ENCODE measurements at regions not wholly inside any gene's neighbourhood (a gene's known extent, or its start where the extent isn't known, plus 50 kb on each side); places are given as distances from the start of the nearest gene placed in this dataset.

GRCh38 chr2:19504400-19505198, 146.2 kb upstream of the OSR1 start:
- intact Hi-C loops (cut with micrococcal nuclease), result no loop called here

GRCh38 chr2:19503915-19504314, 145.5 kb upstream of the OSR1 start:
- intact Hi-C loops (cut with micrococcal nuclease), result no loop called here

- intact Hi-C loops (cut with micrococcal nuclease), result no loop called here
Observed at GRCh38 chr2:19503406-19503805, 145.0 kb upstream of the OSR1 start.

- intact Hi-C loops (cut with micrococcal nuclease), result no loop called here
Observed at GRCh38 chr2:19500126-19500525, 141.7 kb upstream of the OSR1 start.

GRCh38 chr2:19496646-19497045, 138.2 kb upstream of the OSR1 start:
- intact Hi-C loops (cut with micrococcal nuclease), result no loop called here

GRCh38 chr2:19494241-19494640, 135.8 kb upstream of the OSR1 start:
- intact Hi-C loops (cut with micrococcal nuclease), result no loop called here

GRCh38 chr2:19491796-19492195, 133.4 kb upstream of the OSR1 start:
- intact Hi-C loops (cut with micrococcal nuclease), result no loop called here

GRCh38 chr2:19490846-19491435, 132.5 kb upstream of the OSR1 start:
- intact Hi-C loops (cut with micrococcal nuclease), result no loop called here

GRCh38 chr2:19488009-19488691, 129.7 kb upstream of the OSR1 start:
- intact Hi-C loops (cut with micrococcal nuclease), result no loop called here

- intact Hi-C loops (cut with micrococcal nuclease), result no loop called here
Observed at GRCh38 chr2:19484736-19485135, 126.3 kb upstream of the OSR1 start.

GRCh38 chr2:19480673-19481072, 122.2 kb upstream of the OSR1 start:
- intact Hi-C loops (cut with micrococcal nuclease), result no loop called here

- intact Hi-C loops (cut with micrococcal nuclease), result no loop called here
Observed at GRCh38 chr2:19479666-19480065, 121.2 kb upstream of the OSR1 start.

- intact Hi-C loops (cut with micrococcal nuclease), result no loop called here
Observed at GRCh38 chr2:19478409-19478808, 120.0 kb upstream of the OSR1 start.

GRCh38 chr2:19476327-19476726, 117.9 kb upstream of the OSR1 start:
- intact Hi-C loops (cut with micrococcal nuclease), result no loop called here

- intact Hi-C loops (cut with micrococcal nuclease), result loop anchor here (5.0 kb wide), 1 partner anchor 127 kb away; no protein-coding TSS in a partner anchor
Observed at GRCh38 chr2:19474128-19474527, 115.7 kb upstream of the OSR1 start.

- intact Hi-C loops (cut with micrococcal nuclease), result loop anchor here (5.0 kb wide), 1 partner anchor 126 kb away; no protein-coding TSS in a partner anchor
Observed at GRCh38 chr2:19473350-19473749, 114.9 kb upstream of the OSR1 start.

GRCh38 chr2:19472391-19472978, 114.1 kb upstream of the OSR1 start:
- intact Hi-C loops (cut with micrococcal nuclease), result loop anchor here (5.0 kb wide), 1 partner anchor 125 kb away; no protein-coding TSS in a partner anchor

GRCh38 chr2:19471491-19471890, 113.1 kb upstream of the OSR1 start:
- intact Hi-C loops (cut with micrococcal nuclease), result loop anchor here (5.0 kb wide), 1 partner anchor 124 kb away; no protein-coding TSS in a partner anchor

GRCh38 chr2:19465978-19466377, 107.6 kb upstream of the OSR1 start:
- intact Hi-C loops (cut with micrococcal nuclease), result no loop called here

- intact Hi-C loops (cut with micrococcal nuclease), result no loop called here
Observed at GRCh38 chr2:19462256-19462645, 103.8 kb upstream of the OSR1 start.

- intact Hi-C loops (cut with micrococcal nuclease), result no loop called here
Observed at GRCh38 chr2:19461504-19462255, 103.3 kb upstream of the OSR1 start.
